ENCODE measurements at regions not wholly inside any gene's neighbourhood (a gene's known extent, or its start where the extent isn't known, plus 50 kb on each side); places are given as distances from the start of the nearest gene placed in this dataset.

- DNase-seq (ENCODE audit: low read depth), result peak; percentile 26
- no peak for TF ChIP-seq CTCF (conservative IDR thresholded peaks at IDR 0.05; ENCODE audit: control insufficient read depth, insufficient read depth, low read depth, low read length)
- no peak overlapping the region for H3K4me3 ChIP-seq (ENCODE audit: control insufficient read depth, low read depth, low read length)
These were observed 244.9 kb downstream of the DHX35 start for GRCh38 chr20:39206899-39207564.

- TF ChIP-seq CTCF (conservative IDR thresholded peaks at IDR 0.05; ENCODE audit: control insufficient read depth, insufficient read depth, low read depth, low read length), result no peak
- no peak for DNase-seq (ENCODE audit: low read depth)
- no peak overlapping the region for H3K4me3 ChIP-seq (ENCODE audit: control insufficient read depth, low read depth, low read length)
These were observed 233.5 kb downstream of the DHX35 start for GRCh38 chr20:39195582-39196021.

GRCh38 chr20:39190666-39191570 lies 228.8 kb downstream of the DHX35 start:
- DNase-seq (ENCODE audit: low read depth), result peak; percentile 51
- no peak for TF ChIP-seq CTCF (conservative IDR thresholded peaks at IDR 0.05; ENCODE audit: control insufficient read depth, insufficient read depth, low read depth, low read length)
- no peak overlapping the region for H3K4me3 ChIP-seq (ENCODE audit: control insufficient read depth, low read depth, low read length)

GRCh38 chr20:39188266-39188765 lies 226.2 kb downstream of the DHX35 start:
- no peak for TF ChIP-seq CTCF (conservative IDR thresholded peaks at IDR 0.05; ENCODE audit: control insufficient read depth, insufficient read depth, low read depth, low read length)
- no peak overlapping the region for H3K4me3 ChIP-seq (ENCODE audit: control insufficient read depth, low read depth, low read length)
- DNase-seq (ENCODE audit: low read depth), result no peak

- DNase-seq (ENCODE audit: low read depth), result no peak
- H3K4me3 ChIP-seq (ENCODE audit: control insufficient read depth, low read depth, low read length), result no peak overlapping the region
- no peak for TF ChIP-seq CTCF (conservative IDR thresholded peaks at IDR 0.05; ENCODE audit: control insufficient read depth, insufficient read depth, low read depth, low read length)
These were observed 219.3 kb downstream of the DHX35 start for GRCh38 chr20:39181490-39181889.

- no peak for DNase-seq (ENCODE audit: low read depth)
- no peak for TF ChIP-seq CTCF (conservative IDR thresholded peaks at IDR 0.05; ENCODE audit: control insufficient read depth, insufficient read depth, low read depth, low read length)
- H3K4me3 ChIP-seq (ENCODE audit: control insufficient read depth, low read depth, low read length), result no peak overlapping the region
These were observed 214.3 kb downstream of the DHX35 start for GRCh38 chr20:39176457-39176856.
